Left ventricle myocardium superior (tissue), 1 donor: ENCODE measurements at regions not wholly inside any gene's neighbourhood (a gene's known extent, or its start where the extent isn't known, plus 50 kb on each side); places are given as distances from the start of the nearest gene placed in this dataset.

ENCODE experiments used
- ATAC-seq: fragments of 200-7000 bp; cut with Tn5 transposase; one replicate; pipeline ENCODE4 v1.9.1; 2020; ENCODE audit warnings: mild to moderate bottlenecking, moderate library complexity
- DNase-seq: peaks from one replicate; pipeline ENCODE4 v3.0.0-alpha.2; 2020
- intact Hi-C: fragments of 100-400 bp; cut with micrococcal nuclease; formaldehyde crosslinking; loops from one replicate; pipeline ENCODE4 v1.11.0; 2022
- donor health status: DM: no; HTN: yes; CAD: no; lungs with severe emphysema.

GRCh38 chr2:81895620-81896250, 1591.2 kb upstream of the LRRTM1 start:
- intact Hi-C loops: no loop called here
- DNase-seq (no peak), ATAC-seq (no peak)

- intact Hi-C loops: no loop called here
- no peak for ATAC-seq
Observed at GRCh38 chr2:81894451-81894990, 1590.0 kb upstream of the LRRTM1 start.

GRCh38 chr2:81876624-81877023, 1572.1 kb upstream of the LRRTM1 start:
- ATAC-seq (no peak), DNase-seq (no peak)
- intact Hi-C loops: no loop called here

More at GRCh38 chr2:81894451-81894990, 1590.0 kb upstream of the LRRTM1 start:
- no peak for DNase-seq

- no peak for DNase-seq
- ATAC-seq: no peak
- intact Hi-C loops: no loop called here
Observed at GRCh38 chr2:81872006-81872405, 1567.5 kb upstream of the LRRTM1 start.

- ATAC-seq (no peak), DNase-seq (no peak)
- intact Hi-C loops: no loop called here
Observed at GRCh38 chr2:81870119-81870518, 1565.6 kb upstream of the LRRTM1 start.

- intact Hi-C loops: no loop called here
- DNase-seq: no peak
- ATAC-seq: no peak
Observed at GRCh38 chr2:81858998-81859397, 1554.4 kb upstream of the LRRTM1 start.

- intact Hi-C loops: no loop called here
- DNase-seq (no peak), ATAC-seq (no peak)
Observed at GRCh38 chr2:81853341-81853740, 1548.8 kb upstream of the LRRTM1 start.

GRCh38 chr2:81852651-81853050, 1548.1 kb upstream of the LRRTM1 start:
- DNase-seq (no peak), ATAC-seq (no peak)
- intact Hi-C loops: no loop called here

- intact Hi-C loops: no loop called here
- DNase-seq: no peak
- ATAC-seq: no peak
Observed at GRCh38 chr2:81839780-81840179, 1535.2 kb upstream of the LRRTM1 start.

- ATAC-seq: no peak
- no peak for DNase-seq
- intact Hi-C loops: no loop called here
Observed at GRCh38 chr2:81835321-81836000, 1530.9 kb upstream of the LRRTM1 start.

- DNase-seq (no peak), ATAC-seq (no peak)
- intact Hi-C loops: no loop called here
Observed at GRCh38 chr2:81786811-81787210, 1482.3 kb upstream of the LRRTM1 start.

GRCh38 chr2:81767187-81767912, 1462.8 kb upstream of the LRRTM1 start:
- DNase-seq (no peak), ATAC-seq (no peak)
- intact Hi-C loops: no loop called here

- intact Hi-C loops: no loop called here
- no peak for ATAC-seq
- no peak for DNase-seq
Observed at GRCh38 chr2:81747481-81748070, 1443.0 kb upstream of the LRRTM1 start.

- ATAC-seq: no peak
- intact Hi-C loops: no loop called here
Observed at GRCh38 chr2:81739966-81740365, 1435.4 kb upstream of the LRRTM1 start.

GRCh38 chr2:81734981-81735380, 1430.4 kb upstream of the LRRTM1 start:
- intact Hi-C loops: no loop called here
- no peak for DNase-seq
- no peak for ATAC-seq

More at GRCh38 chr2:81739966-81740365, 1435.4 kb upstream of the LRRTM1 start:
- no peak for DNase-seq

- ATAC-seq (no peak), DNase-seq (no peak)
- intact Hi-C loops: no loop called here
Observed at GRCh38 chr2:81714817-81715216, 1410.3 kb upstream of the LRRTM1 start.

GRCh38 chr2:81706856-81707255, 1402.3 kb upstream of the LRRTM1 start:
- intact Hi-C loops: no loop called here
- ATAC-seq: no peak
- no peak for DNase-seq

- intact Hi-C loops: no loop called here
- ATAC-seq (no peak), DNase-seq (no peak)
Observed at GRCh38 chr2:81703831-81704230, 1399.3 kb upstream of the LRRTM1 start.

- intact Hi-C loops: no loop called here
- no peak for DNase-seq
- ATAC-seq: no peak
Observed at GRCh38 chr2:81692566-81692965, 1388.0 kb upstream of the LRRTM1 start.

- intact Hi-C loops: no loop called here
- ATAC-seq (no peak), DNase-seq (no peak)
Observed at GRCh38 chr2:81675641-81676040, 1371.1 kb upstream of the LRRTM1 start.
